AG10803 (cell line): ENCODE measurements at regions not wholly inside any gene's neighbourhood (a gene's known extent, or its start where the extent isn't known, plus 50 kb on each side); places are given as distances from the start of the nearest gene placed in this dataset.

Source experiments
- DNase-seq: peaks from one replicate; pipeline ENCODE4 v3.0.0; 2010; ENCODE audit warnings: low read depth
- H3K4me3 ChIP-seq: 2 replicates; pipeline ENCODE4 v1.5.1; 2011; ENCODE audit warnings: mild to moderate bottlenecking, low read length, control low read depth
- CTCF ChIP-seq: conservative IDR thresholded peaks from 2 replicates; pipeline ENCODE4 v1.5.1; 2011; ENCODE audit warnings: mild to moderate bottlenecking, low read length, control low read depth, inconsistent platforms

- no peak for TF ChIP-seq CTCF
- DNase-seq = peak; percentile 91
- no peak overlapping the region for H3K4me3 ChIP-seq
These were observed 211.9 kb downstream of the NDFIP2 start for GRCh38 chr13:79692846-79693245.

DNA sequence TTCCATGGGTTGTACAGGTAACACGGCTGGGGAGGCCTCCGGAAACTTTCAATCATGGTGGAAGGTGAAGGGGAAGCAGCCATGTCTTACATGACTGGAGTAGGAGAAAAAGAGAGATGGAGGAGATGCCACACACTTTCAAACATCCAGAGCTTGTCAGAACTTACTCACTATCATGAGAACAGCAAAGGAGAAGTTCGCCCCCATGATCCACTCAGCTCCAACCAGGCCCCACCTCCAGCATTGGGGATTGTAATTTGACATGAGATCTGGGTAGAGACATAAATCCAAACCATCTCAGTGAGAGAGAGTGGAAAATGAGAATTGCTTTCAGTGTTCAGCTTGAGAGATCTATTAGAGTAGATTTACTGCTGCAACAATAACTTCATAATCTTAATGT, 210.9 kb downstream of the NDFIP2 start:
- DNase-seq = no peak
- H3K4me3 ChIP-seq = no peak overlapping the region
- no peak for TF ChIP-seq CTCF

- H3K4me3 ChIP-seq = no peak overlapping the region
- TF ChIP-seq CTCF = no peak
- no peak for DNase-seq
These were observed 207.8 kb downstream of the NDFIP2 start for GRCh38 chr13:79688741-79689140.

DNA sequence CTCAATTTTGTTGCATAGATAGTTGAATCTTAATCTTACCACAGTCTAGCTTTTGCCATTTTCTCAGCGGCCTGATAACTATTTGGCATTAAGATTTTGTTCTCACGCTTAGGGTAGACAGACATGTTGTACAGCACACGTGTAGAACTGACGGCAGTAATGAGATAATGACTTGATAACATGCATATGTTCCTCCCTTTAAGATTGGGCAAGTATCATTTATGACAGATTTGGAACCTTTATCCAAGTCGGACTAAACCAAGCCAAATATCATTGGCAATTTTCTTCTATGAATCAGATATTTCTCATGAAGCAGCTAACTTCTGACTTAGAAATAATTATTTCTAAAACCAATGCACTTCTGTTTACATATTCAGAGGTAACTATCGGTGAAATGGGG, 205.5 kb downstream of the NDFIP2 start:
- H3K4me3 ChIP-seq = no peak overlapping the region
- TF ChIP-seq CTCF = no peak
- no peak for DNase-seq

- DNase-seq = peak; percentile 22
- no peak overlapping the region for H3K4me3 ChIP-seq
- TF ChIP-seq CTCF = no peak
These were observed 203.4 kb downstream of the NDFIP2 start for GRCh38 chr13:79684371-79684770.

- no peak overlapping the region for H3K4me3 ChIP-seq
- DNase-seq = no peak
- no peak for TF ChIP-seq CTCF
These were observed 201.2 kb downstream of the NDFIP2 start for GRCh38 chr13:79682164-79682563.

- H3K4me3 ChIP-seq = no peak overlapping the region
- TF ChIP-seq CTCF = no peak
- DNase-seq = no peak
These were observed 200.1 kb downstream of the NDFIP2 start for GRCh38 chr13:79681069-79681468.
